GM12878 (cell line): ENCODE measurements at regions not wholly inside any gene's neighbourhood (a gene's known extent, or its start where the extent isn't known, plus 50 kb on each side); places are given as distances from the start of the nearest gene placed in this dataset.

Experiments used
- CHD2 ChIP-seq: IDR thresholded peaks from 2 replicates; pipeline ENCODE4 v1.6.1; 2011; ENCODE audit warnings: low read depth, low read length, improper control_type of control experiment, borderline replicate concordance
- CREM ChIP-seq: IDR thresholded peaks from 2 replicates; pipeline ENCODE4 v1.6.1; 2014; ENCODE audit warnings: antibody characterized with exemption, low read depth
- DPF2 ChIP-seq: fragments of 450-650 bp; IDR thresholded peaks from 2 replicates; pipeline ENCODE4 v1.6.1; 2017; ENCODE audit warnings: mild to moderate bottlenecking
- EP300 ChIP-seq, 2 experiments: fragments of 150-350 bp in 1 of 2; IDR thresholded peaks; 2 replicates each; pipeline ENCODE4 v1.6.1; 2011 to 2012; ENCODE audit warnings: low read depth in 2 of 2, low read length in 2 of 2, borderline replicate concordance in 1 of 2, improper control_type of control experiment in 1 of 2, inconsistent platforms in 1 of 2; ENCODE audit not compliant: control insufficient read depth in 1 of 2
- EZH2 ChIP-seq: IDR thresholded peaks from 2 replicates; pipeline ENCODE4 v1.6.1; 2012; ENCODE audit warnings: low read depth, mild to moderate bottlenecking, control low read depth, inconsistent platforms, low read length, borderline replicate concordance; ENCODE audit not compliant: control insufficient read depth
- FOXM1 ChIP-seq: IDR thresholded peaks from 2 replicates; pipeline ENCODE4 v1.6.1; 2012; ENCODE audit warnings: low read depth, mild to moderate bottlenecking, inconsistent platforms, low read length, moderate library complexity
- LARP7 ChIP-seq: fragments of 450-650 bp; IDR thresholded peaks from 2 replicates; pipeline ENCODE4 v1.6.1; 2017; ENCODE audit warnings: mild to moderate bottlenecking
- POLR2A ChIP-seq: IDR thresholded peaks from 2 replicates; pipeline ENCODE4 v1.6.1; 2011; ENCODE audit warnings: low read depth, mild to moderate bottlenecking, low read length
- TCF12 ChIP-seq: IDR thresholded peaks from 2 replicates; pipeline ENCODE4 v1.6.1; 2011; ENCODE audit warnings: low read depth, mild to moderate bottlenecking, low read length
- YY1 ChIP-seq: IDR thresholded peaks from 2 replicates; pipeline ENCODE4 v1.6.1; 2011; ENCODE audit warnings: low read depth, mild to moderate bottlenecking, low read length
- TF ChIP-seq, protein P1 (sequence below), 3 experiments: IDR thresholded peaks in 2 of 3; conservative IDR thresholded peaks in 1 of 3; 2 replicates each; pipeline ENCODE4 v1.5.1; 2011; ENCODE audit warnings: low read depth in 3 of 3, low read length in 3 of 3, mild to moderate bottlenecking in 3 of 3, control low read depth in 2 of 3, moderate library complexity in 2 of 3, inconsistent platforms in 1 of 3, mixed read lengths in 1 of 3; ENCODE audit not compliant: control insufficient read depth in 2 of 3, insufficient read depth in 1 of 3; ENCODE audit errors: extremely low read depth in 1 of 3
- TF ChIP-seq, protein P2 (sequence below): IDR thresholded peaks from 2 replicates; pipeline ENCODE4 v1.6.1; 2011; ENCODE audit warnings: mild to moderate bottlenecking, low read depth, low read length, moderate library complexity; ENCODE audit not compliant: insufficient replicate concordance
- TF ChIP-seq, protein P3 (sequence below): IDR thresholded peaks from 2 replicates; pipeline ENCODE4 v1.6.1; 2011; ENCODE audit warnings: borderline replicate concordance, low read depth, mild to moderate bottlenecking, moderate library complexity, mixed read lengths, low read length; ENCODE audit not compliant: insufficient read depth; ENCODE audit errors: extremely low read length

DNA sequence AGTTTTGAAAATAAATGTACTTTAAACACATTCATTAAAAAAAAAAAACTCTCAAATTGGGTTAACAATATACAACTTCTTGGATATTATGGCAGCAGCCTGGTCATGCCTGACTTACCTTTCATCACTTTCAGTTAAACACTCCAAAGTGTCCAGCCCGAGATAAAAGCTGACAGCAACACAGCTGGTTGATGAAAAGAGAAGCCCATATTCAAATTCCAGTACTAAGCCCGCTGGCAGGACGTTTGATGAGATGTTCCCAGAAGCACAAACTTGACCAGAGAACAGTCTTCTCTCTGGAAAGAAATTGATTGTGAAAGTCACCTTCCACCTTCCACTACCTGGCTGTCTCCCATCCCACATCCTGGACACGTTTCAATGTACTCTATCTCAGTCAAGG lies 586.3 kb downstream of the TDRD15 start:
- TF ChIP-seq, protein P1, sequence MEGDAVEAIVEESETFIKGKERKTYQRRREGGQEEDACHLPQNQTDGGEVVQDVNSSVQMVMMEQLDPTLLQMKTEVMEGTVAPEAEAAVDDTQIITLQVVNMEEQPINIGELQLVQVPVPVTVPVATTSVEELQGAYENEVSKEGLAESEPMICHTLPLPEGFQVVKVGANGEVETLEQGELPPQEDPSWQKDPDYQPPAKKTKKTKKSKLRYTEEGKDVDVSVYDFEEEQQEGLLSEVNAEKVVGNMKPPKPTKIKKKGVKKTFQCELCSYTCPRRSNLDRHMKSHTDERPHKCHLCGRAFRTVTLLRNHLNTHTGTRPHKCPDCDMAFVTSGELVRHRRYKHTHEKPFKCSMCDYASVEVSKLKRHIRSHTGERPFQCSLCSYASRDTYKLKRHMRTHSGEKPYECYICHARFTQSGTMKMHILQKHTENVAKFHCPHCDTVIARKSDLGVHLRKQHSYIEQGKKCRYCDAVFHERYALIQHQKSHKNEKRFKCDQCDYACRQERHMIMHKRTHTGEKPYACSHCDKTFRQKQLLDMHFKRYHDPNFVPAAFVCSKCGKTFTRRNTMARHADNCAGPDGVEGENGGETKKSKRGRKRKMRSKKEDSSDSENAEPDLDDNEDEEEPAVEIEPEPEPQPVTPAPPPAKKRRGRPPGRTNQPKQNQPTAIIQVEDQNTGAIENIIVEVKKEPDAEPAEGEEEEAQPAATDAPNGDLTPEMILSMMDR (IDR thresholded peaks at IDR 0.05 in 2 of 3, conservative IDR thresholded peaks at IDR 0.05 in 1 of 3; ENCODE audit: control insufficient read depth in 2 of 3, extremely low read depth in 1 of 3, insufficient read depth in 1 of 3, low read depth in 3 of 3, low read length in 3 of 3): no peak
- TF ChIP-seq CREM (no peak), YY1 (no peak), POLR2A (no peak), LARP7 (no peak), FOXM1 (no peak), DPF2 (no peak), CHD2 (no peak), EP300 (IDR thresholded peaks at IDR 0.05; ENCODE audit: borderline replicate concordance in 1 of 2, control insufficient read depth in 1 of 2, low read depth in 2 of 2, low read length in 2 of 2) (no peak), TCF12 (no peak), EZH2 (no peak)
- TF ChIP-seq, protein P2, sequence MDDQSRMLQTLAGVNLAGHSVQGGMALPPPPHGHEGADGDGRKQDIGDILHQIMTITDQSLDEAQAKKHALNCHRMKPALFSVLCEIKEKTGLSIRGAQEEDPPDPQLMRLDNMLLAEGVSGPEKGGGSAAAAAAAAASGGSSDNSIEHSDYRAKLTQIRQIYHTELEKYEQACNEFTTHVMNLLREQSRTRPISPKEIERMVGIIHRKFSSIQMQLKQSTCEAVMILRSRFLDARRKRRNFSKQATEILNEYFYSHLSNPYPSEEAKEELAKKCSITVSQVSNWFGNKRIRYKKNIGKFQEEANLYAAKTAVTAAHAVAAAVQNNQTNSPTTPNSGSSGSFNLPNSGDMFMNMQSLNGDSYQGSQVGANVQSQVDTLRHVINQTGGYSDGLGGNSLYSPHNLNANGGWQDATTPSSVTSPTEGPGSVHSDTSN: no peak
- TF ChIP-seq, protein P3, sequence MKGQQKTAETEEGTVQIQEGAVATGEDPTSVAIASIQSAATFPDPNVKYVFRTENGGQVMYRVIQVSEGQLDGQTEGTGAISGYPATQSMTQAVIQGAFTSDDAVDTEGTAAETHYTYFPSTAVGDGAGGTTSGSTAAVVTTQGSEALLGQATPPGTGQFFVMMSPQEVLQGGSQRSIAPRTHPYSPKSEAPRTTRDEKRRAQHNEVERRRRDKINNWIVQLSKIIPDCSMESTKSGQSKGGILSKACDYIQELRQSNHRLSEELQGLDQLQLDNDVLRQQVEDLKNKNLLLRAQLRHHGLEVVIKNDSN: no peak
